HFF-Myc (cell line): ENCODE measurements at regions not wholly inside any gene's neighbourhood (a gene's known extent, or its start where the extent isn't known, plus 50 kb on each side); places are given as distances from the start of the nearest gene placed in this dataset.

Source experiments
- DNase-seq: peaks from one replicate; pipeline ENCODE4 v3.0.0-alpha.2; 2011; ENCODE audit warnings: low read depth; ENCODE audit errors: extremely low read depth
- H3K4me3 ChIP-seq: replicated peaks from 2 replicates; pipeline ENCODE4 v1.5.1; 2011; ENCODE audit warnings: low read depth, mild to moderate bottlenecking, control low read depth, low read length
- CTCF ChIP-seq: IDR thresholded peaks from 2 replicates; pipeline ENCODE4 v1.5.1; 2012; ENCODE audit warnings: mild to moderate bottlenecking, low read depth, low read length, control low read depth; ENCODE audit errors: missing control alignments

GRCh38 chr19:31597616-31598015 lies 248.4 kb upstream of the TSHZ3 start:
- no peak overlapping the region for H3K4me3 ChIP-seq
- DNase-seq: no peak
- TF ChIP-seq CTCF: no peak

- no peak for DNase-seq
- no peak overlapping the region for H3K4me3 ChIP-seq
Measured at GRCh38 chr19:31598730-31599238, 249.5 kb upstream of the TSHZ3 start.

GRCh38 chr19:31600731-31601295 lies 251.6 kb upstream of the TSHZ3 start:
- no peak for DNase-seq
- no peak for TF ChIP-seq CTCF
- H3K4me3 ChIP-seq: no peak overlapping the region

More at GRCh38 chr19:31598730-31599238, 249.5 kb upstream of the TSHZ3 start:
- TF ChIP-seq CTCF: no peak

- TF ChIP-seq CTCF: no peak
- DNase-seq: no peak
- H3K4me3 ChIP-seq: no peak overlapping the region
Measured at GRCh38 chr19:31601855-31602254, 252.6 kb upstream of the TSHZ3 start.

GRCh38 chr19:31602548-31602947 lies 253.3 kb upstream of the TSHZ3 start:
- TF ChIP-seq CTCF: no peak
- no peak for DNase-seq
- H3K4me3 ChIP-seq: no peak overlapping the region

- H3K4me3 ChIP-seq: no peak overlapping the region
- no peak for DNase-seq
- TF ChIP-seq CTCF: no peak
Measured at GRCh38 chr19:31604493-31605040, 255.3 kb upstream of the TSHZ3 start.
